ENCODE measurements at regions not wholly inside any gene's neighbourhood (a gene's known extent, or its start where the extent isn't known, plus 50 kb on each side); places are given as distances from the start of the nearest gene placed in this dataset.
A peak's percentile ranks its signal among the peaks of the same experiment; 100 is the strongest.

DNA sequence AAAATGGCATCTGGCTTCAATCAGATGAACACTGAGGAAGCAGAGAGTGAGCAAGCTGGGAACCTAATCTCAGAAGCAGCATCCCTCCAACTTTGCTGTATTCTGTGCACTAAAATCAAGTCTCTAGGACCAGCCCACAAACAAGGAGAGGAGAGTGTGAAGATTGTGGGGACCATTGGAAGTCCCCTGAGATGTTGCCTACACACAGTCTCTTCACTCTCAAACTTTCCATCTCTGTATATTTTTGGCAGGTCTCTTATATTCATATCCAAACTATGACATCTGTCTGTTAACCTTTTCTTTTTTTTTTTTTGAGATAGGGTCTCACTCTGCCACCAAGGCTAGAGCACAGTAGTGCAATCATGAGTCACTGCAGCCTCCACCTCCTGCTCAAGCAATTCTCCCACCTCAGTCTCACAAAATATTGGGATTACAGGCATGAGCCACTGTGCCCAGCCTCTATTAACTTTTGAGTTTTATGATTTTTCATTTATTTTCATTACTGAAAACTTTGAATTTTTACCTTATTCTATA is 1096.4 kb downstream of the TBC1D22A start:
- no peak for DNase-seq

DNA sequence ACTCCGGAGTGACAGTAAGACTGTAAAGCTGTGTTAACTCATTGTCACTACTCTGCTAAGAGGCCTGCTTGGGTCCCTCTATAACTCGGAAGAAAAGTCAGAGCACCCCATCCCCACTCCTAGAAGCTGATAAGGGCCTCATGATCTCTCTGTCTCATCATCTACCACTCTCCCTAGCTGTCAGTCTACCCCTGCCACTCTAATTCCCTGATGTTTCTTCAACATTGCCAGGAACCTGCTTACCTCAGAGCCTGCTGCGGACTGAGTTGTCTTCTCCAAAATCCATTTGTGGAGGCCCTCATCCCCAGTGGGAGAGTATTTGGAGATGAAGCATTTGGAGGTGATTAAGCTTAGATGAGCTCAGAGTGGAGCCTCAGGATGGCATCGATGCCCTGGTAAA is 1092.2 kb downstream of the TBC1D22A start:
- no peak for DNase-seq

DNA sequence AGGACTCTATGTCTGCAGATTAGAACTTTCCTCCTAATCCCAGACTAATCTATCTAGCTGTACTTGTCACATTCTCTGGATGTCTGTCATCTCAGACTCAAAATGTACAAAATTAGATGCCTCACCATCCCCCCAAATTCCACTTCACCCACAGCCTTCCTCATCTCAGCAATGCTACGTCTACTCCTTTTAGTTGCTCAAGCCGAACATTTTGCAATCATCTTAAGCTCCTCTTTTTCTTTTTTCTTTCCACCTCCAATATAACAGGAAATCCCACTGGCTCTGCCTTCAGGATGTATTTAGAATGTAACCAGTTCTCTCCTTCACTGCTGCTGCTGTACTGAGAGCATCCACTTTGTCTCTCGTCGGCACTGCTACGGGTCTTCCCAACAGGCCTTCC is 1091.8 kb downstream of the TBC1D22A start:
- no peak for DNase-seq

DNA sequence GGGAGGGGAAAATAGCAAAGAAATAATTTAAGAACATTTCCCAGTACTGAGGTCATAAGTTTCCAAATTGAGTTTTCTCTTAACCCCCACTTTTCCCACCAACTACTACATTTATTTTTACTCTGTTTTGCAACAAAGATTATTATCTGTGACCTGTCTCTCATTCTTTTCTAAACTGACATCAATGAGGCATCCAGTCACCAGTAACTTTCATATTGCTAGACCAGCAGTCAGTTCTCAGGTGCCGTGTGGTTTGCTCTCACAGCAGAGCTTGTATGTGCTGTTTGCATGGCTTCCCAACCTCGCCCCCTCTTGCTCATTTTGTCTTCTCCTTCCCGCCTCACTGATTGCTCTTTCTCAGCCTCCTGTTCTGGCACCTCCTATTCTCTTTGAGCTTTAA is 1091.3 kb downstream of the TBC1D22A start:
- no peak for DNase-seq

DNA sequence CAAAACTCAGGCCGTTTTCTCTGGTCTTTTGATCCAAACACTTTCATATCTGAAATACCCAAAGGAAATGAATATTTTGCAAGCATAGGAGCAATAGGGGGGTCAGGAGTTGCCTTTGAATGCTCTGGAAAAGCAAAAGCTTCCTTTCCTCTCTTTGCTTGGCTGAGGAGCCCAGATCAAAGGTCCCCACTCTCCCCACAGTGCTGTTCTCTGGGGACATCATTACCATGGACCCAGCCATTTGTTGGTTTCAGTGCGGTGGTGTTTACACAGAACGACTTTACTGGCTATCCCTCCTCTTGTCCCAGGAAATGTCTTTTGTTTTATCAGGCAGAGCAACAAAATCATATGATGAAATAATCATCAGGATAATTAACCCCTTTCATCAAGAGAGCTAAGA is 1089.1 kb downstream of the TBC1D22A start:
- DNase-seq, result no peak

DNA sequence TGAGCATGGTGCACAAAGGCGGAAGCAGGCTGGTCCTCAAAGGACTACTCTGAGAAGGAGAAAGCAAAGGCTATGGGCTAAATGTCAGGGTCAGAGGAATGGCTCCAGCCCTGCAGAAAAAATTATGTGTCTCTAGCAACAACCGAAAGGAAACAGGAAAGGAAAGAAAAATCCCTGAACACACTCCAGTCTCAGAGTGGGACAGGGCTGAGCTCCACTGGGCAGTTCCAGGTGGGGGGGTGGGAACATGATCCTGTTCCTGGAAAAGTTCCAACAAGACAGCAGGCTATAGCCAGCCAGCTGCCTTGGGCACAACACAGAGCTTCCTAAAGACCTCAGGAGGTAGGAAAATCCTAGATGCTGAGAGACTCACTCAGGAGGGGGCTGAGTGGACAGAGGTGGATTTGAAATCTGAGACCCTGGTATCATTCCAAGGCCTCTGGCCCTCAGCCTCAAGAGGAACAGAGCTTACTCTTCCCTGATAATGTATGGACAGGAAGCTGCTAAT is 1088.2 kb downstream of the TBC1D22A start:
- no peak for DNase-seq

DNA sequence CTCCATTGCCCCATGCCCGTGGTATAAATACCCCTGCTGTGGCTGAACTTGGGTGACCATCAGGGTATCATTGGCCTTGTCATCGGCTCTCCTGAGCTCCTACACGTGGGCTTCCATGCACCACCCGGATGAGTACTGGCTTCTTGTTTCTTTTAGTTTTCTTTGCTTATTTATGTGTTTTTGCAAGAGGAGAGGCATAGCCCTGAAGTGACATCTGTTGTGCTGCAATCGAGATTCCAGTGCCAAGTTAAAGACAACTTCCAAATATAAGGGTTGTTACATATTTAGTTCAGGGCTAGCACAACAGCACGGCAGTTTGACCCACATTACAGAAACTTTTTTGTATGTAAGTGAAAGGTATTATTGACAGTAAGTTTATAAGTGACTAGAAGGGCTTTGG is 1087.1 kb downstream of the TBC1D22A start:
- no peak for DNase-seq

DNA sequence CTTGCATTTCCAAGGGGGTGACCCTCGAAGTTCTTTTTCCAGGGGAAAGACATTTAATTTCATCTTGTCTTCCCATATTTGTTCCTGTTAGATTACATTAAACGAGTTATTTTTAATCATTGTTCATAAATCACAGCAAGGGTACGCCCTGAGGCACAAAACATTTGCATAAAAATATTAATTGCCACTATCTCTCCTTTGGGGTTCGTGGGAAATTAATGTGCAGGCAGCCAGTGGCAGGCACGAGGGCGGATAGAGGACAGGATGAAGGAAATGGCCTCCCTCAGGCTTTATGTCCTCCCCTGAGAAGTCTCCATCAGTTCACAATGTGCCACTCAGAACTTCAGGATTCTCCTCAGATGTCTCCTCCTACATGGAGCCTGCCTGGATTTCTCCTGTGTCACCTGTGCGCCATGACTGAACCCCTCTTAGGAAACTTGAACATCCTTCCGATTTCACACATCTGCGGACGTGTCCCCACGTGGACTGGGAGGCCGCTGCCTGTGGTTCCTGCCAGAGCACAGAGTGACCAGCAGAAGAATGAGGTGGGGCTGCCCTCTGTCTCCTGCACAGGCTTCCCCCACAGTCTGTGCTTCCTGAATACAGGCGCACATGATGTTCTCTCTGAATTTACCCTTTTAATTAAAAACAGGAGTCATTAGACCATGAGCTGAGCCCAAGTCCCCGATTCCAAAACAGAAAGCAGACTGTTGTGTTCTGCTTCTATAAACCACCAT is 1085.9 kb downstream of the TBC1D22A start:
- DNase-seq, result no peak

DNA sequence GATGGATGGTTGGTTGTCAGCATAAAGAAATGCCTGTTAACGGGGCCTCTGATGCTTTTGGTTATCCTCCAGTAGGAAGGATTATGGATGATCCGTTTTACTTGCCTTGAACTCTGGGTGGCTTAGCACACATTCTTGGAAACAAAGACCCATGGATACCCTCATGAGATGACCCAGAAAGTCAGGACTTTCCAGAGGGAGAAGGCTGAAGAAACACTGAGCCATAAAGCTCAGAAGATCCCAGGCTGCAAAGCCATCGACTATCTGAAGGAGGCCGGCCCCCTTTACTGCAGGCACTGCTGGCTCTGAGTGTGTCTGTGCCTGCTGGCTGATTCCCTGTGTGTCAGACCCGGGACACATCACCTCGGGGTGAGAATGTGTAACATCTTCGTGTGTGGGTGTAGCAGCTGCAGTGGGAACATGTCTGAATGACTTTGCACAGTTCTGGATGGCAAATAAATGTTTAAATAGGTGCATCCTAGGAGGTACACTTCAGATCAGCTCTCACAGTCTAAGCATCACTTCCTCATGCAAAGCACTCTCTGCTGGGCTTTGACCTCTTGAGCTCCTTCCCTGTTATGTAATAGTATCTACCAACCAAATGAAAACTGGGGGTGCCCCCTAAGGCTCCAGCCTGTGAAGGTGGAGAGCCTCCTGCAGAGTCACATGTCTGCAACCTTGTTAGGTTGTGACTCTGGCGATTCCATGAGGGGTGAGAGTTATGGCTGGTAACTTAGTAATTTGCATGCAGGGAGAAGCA is 1084.9 kb downstream of the TBC1D22A start:
- no peak for DNase-seq

DNA sequence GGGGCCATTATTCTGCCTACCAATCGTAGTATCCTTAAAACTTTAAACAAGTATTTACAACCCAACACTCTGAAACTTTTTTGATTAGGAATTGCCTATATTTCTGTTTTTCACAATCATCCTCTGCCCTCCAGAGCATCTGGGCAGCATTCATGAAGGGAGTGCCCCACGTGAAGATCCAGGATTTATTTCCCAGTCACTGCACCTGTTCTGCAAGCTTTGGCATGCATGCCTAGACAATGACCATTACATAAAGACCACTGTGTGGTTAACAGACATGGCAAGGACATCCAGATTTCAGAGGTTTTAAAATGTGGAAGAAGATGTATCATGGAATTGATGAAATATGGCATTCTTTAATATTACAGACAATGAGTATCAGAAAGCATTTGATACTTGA is 1083.8 kb downstream of the TBC1D22A start:
- no peak for DNase-seq

DNA sequence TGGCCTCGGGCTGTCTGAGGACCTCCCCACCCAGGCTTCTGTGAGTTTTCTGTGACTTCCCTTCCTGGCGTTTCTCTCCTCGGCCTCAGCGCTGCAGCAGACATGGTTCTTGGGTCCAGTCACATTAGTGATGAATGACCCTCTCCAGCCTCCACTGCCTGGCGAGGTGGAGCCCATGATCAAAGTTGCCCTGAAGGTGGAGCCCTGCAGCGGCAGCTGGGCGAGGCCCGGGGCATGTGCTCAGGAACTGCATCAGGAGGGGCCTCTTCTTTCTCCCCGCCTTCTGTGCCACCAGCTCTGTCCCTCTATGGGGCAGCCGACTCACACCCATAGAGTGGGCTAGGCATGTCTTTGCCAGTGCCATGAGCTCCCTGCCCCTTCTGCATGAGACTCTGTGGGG is 1079.7 kb downstream of the TBC1D22A start:
- DNase-seq, result no peak

DNA sequence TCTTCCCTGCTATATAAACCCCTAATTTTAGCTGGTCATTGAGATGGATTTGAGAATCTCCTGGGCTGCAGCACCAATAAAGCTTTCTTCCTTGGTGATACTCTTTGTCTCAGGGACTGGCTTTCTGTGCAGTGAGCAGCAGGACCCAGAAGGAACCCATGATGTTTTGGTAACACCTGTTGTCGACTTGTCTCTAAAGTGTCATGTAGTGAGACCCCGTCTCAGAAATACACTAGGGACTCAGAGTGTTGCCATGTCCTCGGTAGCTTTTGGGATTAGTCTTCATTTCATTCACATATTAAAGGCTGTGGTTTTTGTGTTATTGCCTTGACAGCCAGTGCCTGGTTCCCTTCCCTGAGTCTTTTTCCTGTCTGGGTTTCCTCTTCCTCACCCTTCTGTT is 1078.7 kb downstream of the TBC1D22A start:
- DNase-seq, result no peak

DNA sequence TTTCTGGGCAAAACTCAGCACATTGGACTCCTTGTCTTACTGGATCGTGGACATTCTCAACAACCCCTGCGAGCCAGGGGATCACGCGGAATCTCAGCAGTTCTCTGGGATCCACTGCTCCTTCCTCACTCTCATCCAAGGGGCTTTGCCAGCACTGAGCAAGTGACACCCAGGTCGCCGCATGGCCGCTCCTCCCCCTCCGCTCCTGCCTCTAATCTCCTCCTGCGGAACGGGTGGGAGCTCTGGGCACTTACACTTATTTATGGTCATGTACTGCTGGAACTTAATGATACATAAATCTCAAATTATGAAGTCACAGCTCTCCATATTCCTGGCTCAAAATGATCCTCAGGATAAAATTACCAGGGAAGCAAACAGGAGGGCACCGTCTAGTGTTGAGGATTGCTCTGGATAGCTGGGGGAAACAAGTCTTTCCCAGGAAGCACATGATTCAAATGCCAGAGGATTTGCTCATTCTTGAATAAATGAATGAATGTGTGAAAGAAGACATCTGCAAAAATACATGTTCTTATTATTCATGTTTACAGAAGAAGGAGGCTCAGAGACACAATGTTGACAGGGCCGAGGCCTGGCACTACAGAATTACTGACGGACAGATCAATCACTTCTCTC is 1077.3 kb downstream of the TBC1D22A start:
- DNase-seq, result no peak

DNA sequence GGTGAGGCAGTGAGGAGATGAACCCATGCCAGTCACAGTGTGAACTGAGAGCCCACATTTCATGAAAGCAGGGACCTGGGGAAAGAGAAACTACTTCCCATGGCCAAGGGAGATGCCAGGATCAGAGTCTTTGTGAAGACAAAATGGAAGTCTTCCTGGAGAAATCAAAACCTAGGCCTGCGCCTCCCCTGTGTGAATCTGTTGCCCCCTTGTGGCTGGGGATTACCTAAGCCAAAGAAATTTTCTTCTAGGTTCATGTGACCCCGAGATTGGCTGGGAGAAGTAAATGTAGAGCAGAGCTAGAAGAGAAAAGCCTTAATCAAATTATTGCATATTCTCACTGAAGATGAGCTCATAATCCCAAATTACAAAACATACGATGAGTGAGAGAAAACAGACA is 1075.3 kb downstream of the TBC1D22A start:
- peak; percentile 12 for DNase-seq

DNA sequence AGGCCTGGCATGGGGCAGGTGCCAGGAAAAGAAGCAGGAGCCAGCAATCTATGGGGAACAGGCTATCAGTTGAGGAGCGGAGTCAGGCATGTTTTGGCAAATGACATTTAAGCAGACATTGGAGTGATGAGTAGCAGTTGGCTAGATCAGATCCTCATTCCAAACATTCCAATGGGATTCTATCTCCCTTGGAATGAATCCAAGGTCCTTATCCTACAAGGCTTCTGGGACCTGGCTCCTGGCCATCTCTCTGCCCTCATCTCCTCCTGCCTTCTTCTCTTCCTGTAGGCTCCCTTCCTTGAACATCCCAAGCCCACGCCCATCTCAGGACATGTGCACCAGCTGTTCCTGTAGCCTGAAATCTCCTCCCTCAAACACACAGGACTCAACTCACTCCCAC is 1074.5 kb downstream of the TBC1D22A start:
- no peak for DNase-seq

DNA sequence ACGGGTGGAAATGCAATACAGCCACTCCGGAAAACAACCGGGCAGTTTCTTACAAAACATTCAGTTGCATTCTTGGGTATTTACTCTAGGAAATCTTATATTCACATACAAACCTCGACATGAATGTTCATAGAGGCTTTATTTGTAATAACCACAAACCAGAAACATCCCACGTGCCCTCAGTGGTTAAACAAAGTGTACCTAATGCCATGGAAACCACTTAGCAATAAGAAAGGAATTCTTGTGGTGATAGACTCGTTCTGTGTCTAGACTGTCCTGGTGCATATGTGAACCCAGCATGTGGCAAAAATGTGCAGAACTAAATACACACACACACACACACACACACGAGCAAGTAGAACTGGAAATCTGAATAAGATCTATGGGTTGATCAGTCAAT is 1073.3 kb downstream of the TBC1D22A start:
- no peak for DNase-seq

DNA sequence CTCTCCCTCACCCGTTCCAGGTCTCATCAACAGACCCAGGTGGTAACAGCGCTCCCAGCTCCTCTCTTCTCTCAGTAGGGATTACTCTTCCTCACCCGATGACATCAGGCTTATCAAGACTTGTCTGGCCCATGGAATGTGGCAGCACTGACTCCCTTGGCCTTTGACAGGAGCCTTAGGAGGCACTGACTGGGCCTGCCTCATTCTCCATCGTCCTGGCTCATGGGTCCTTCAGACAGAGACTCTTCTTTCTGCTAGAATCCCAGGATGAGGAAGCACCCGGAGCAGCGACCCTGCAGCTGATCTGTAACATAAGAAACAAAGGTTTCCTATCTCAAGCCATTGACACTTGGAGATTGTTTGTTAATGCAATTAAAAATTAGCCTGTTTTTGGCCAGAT is 1063.6 kb downstream of the TBC1D22A start:
- no peak for DNase-seq

DNA sequence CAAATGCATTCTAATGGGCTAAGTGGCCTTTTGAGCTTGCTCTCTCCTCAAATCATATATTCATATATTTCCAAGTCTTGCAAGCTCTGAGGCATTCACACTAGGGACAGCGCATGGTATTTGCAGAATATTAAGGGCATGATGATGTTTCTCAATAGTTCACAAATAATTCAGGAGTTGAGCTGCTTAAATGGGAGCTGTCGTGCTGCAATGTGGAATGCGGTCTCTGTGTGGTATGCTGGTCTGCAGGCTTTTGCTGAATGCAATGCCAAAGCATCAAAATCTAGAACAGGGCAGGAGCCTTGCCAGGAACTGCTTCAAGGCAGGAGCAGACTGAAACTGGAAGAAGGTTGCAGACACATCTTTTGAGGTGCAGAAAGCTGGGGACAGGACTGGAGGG is 1060.0 kb downstream of the TBC1D22A start:
- no peak for DNase-seq

DNA sequence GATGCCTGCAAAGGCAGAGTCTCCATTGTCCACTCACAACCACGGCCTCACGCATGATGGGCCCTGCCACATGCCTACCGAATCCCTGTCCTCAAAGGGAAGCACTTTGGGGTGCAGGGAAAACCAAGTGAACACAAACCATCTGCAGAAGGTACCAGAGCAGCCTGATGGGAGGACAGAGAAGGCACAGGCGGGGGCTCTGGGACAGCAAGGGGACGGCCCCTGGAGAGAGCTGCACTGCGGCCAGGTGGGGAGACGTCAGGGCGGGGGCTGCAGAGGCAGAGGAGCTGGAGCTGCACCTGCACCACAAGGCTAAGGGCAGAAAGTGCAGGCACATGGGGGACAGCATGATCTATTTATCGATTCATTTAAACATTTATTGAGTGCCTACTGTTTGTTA is 1056.0 kb downstream of the TBC1D22A start:
- no peak for DNase-seq

DNA sequence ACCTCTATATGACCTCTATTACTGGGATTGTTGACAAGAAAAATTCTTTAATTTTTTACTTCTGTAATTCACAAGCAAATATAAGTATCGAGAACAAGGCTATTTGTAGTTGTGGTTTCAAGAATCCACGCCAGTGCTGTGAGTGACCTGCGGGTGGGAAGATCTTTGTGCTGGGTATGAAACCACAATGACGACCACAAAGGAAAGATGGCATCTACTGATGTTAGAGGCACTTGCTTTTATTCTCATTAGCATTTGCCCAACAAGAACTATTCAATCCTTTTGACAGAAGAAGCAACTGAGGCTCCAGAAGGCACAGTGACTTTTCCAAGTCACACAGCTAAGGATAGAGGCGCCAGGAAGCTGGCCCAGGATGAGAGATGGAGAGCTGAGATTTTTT is 1054.9 kb downstream of the TBC1D22A start:
- no peak for DNase-seq

DNA sequence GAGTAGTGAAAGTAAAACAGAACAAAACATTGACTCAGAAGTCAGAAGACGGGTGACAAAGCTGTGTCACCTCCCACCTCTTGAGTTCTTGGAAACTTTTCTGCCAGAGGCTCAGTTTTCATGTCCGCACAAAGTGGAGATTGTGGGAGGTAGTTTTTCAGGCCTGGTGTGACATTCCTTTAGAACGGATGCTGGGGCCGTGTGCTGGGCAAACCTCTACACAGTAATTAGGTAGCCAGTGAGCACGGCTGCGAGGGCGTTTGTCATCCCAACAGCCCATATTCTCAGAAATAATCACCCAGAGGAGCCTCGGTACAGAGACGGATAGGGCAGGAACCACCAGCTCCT is 1054.4 kb downstream of the TBC1D22A start:
- DNase-seq, result no peak

DNA sequence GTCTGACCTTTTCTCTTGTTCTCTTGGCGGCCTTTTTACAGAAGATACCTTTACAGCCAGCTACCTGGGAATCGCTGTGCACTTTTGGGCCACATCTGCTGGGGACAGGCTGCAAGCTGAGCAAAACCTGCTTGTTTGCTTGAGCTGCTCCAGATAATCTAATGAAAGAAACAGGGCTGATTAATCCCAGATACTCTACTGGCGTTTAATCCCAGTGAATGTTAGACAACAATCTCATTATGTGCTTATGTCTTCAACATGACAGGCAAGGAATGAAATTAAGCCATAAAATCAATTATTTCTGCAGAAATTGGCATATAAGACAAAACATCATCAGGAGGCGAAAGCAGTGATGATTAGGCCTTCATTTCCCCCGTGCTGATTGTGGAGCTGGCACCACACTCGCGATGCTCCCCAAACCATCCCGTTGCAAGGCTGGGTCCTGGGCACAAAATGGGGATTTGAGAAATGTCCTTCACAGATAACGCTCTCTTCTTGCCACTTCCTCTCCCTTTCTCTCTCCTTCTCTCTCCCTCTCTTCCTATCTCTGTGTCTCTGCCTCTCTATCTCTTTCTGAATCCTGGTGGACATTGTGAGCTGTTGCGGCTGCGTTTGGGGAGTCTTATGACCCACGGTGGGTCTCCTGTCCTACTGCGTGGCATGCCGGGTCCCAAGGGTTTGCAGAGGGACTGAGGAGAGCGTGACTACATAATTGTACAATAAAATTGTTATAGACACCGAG is 1053.8 kb downstream of the TBC1D22A start:
- DNase-seq, result no peak

DNA sequence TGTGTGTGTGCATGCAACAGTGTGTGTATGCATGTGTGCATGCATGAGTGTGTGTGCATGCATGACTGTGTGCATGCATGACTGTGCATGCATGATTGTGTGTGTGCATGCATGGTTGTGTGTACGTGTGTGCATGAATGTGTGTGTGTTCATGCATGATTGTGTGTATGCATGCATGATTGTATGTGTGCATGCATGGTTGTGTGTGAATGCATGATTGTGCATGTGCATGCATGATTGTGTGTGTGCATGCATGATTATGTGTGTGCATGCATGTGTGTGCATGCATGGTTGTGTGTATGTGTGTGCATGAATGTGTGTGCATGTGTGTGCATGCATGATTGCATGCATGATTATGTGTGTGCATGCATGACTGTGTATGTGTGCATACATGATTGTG is 1052.0 kb downstream of the TBC1D22A start:
- DNase-seq, result no peak

All from dermis blood vessel endothelial cell (primary cell).